ENCODE measurements at regions not wholly inside any gene's neighbourhood (a gene's known extent, or its start where the extent isn't known, plus 50 kb on each side); places are given as distances from the start of the nearest gene placed in this dataset.

DNA sequence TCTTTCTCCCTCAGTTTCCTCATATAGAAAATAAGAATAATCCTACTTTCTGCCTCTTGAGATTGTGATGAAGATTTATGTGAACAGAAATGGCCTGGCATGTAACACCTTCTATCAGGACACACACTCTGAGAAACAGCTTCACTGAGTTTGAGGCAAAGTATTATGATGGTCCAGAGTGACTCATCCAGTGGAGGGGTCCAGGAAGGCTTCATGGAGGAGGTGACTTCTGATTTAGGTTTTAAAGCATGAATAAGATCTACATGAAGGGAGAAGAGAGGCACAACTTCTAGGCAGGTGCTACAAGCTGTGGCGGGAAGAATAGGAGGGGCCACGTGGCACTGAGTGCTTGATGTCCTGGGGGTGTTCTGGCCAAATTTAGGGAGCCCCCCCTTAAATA is 124.4 kb upstream of the SDK2 start:
- DNase-seq: no peak
- WGBS, 2 donors: 90 to 93% methylated on average over 2 of the region's 2 CpGs

GRCh38 chr17:73769479-73769878 is 125.2 kb upstream of the SDK2 start:
- TF ChIP-seq, protein P1, sequence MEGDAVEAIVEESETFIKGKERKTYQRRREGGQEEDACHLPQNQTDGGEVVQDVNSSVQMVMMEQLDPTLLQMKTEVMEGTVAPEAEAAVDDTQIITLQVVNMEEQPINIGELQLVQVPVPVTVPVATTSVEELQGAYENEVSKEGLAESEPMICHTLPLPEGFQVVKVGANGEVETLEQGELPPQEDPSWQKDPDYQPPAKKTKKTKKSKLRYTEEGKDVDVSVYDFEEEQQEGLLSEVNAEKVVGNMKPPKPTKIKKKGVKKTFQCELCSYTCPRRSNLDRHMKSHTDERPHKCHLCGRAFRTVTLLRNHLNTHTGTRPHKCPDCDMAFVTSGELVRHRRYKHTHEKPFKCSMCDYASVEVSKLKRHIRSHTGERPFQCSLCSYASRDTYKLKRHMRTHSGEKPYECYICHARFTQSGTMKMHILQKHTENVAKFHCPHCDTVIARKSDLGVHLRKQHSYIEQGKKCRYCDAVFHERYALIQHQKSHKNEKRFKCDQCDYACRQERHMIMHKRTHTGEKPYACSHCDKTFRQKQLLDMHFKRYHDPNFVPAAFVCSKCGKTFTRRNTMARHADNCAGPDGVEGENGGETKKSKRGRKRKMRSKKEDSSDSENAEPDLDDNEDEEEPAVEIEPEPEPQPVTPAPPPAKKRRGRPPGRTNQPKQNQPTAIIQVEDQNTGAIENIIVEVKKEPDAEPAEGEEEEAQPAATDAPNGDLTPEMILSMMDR (IDR thresholded peaks at IDR 0.05): no peak
- Histone ChIP-seq H3K27me3 (no peaks in the 10 kb centered on the region), H3K4me3 (no peak overlapping the region), H3K9me3 (no peaks in the 10 kb centered on the region), H3K4me1 (peaks cover 15 to 46% (median 24%) of the 10 kb centered on the region in 9 donors), H3K36me3 (no peaks in the 10 kb centered on the region), H3K27ac (peak overlapping the region in 1 of 10 donors; percentile 15)
- DNase-seq (no peak), ATAC-seq (no peak)
- 82 to 89% methylated on average over 3 of the region's 3 CpGs for WGBS, 2 donors
- intact Hi-C loops (cut with DNase I): loop anchor here in 1 of 10 donors (5.0 kb wide), 1 partner anchor 122 kb away; no protein-coding TSS in a partner anchor

More for the DNA sequence above, 124.4 kb upstream of the SDK2 start:
- Histone ChIP-seq H3K9me3 (no peaks in the 10 kb centered on the region), H3K4me3 (no peak overlapping the region), H3K27me3 (no peaks in the 10 kb centered on the region), H3K36me3 (no peaks in the 10 kb centered on the region), H3K27ac (no peak overlapping the region), H3K4me1 (peaks cover 15 to 46% (median 24%) of the 10 kb centered on the region in 9 donors)
- TF ChIP-seq, protein P1 (IDR thresholded peaks at IDR 0.05): no peak
- intact Hi-C loops (cut with DNase I): loop anchor here in 1 of 10 donors (5.0 kb wide), 1 partner anchor 121 kb away; no protein-coding TSS in a partner anchor
- ATAC-seq: no peak

GRCh38 chr17:73770115-73770848 is 126.0 kb upstream of the SDK2 start:
- WGBS, 2 donors: 28 to 29% methylated on average over 12 of the region's 12 CpGs
- DNase-seq: peak; percentile 84 to 92

GRCh38 chr17:73770849-73771229 is 126.6 kb upstream of the SDK2 start:
- peak in 4 of 8 donors; percentile 3 to 18 (median 5) for ATAC-seq
- 17 to 22% methylated on average over 6 of the region's 6 CpGs for WGBS, 2 donors

More at GRCh38 chr17:73770115-73770848, 126.0 kb upstream of the SDK2 start:
- intact Hi-C loops (cut with DNase I): loop anchor here in 1 of 10 donors (5.0 kb wide), 1 partner anchor 53 kb away; no protein-coding TSS in a partner anchor
- peaks cover 15 to 46% (median 24%) of the 10 kb centered on the region in 9 donors for H3K4me1 ChIP-seq
- no peaks in the 10 kb centered on the region for H3K27me3 ChIP-seq
- peak overlapping the region in 6 of 10 donors; percentile 15 to 72 (median 50) for H3K27ac ChIP-seq
- H3K9me3 ChIP-seq: no peaks in the 10 kb centered on the region
- no peak overlapping the region for H3K4me3 ChIP-seq
- TF ChIP-seq, protein P1 (IDR thresholded peaks at IDR 0.05): no peak
- ATAC-seq: peak; percentile 86 to 96 (median 94)
- H3K36me3 ChIP-seq: no peaks in the 10 kb centered on the region

More at GRCh38 chr17:73770849-73771229, 126.6 kb upstream of the SDK2 start:
- peak overlapping the region in 5 of 10 donors; percentile 41 to 72 (median 52) for H3K27ac ChIP-seq
- H3K27me3 ChIP-seq: peaks cover 0 to under 1% (median 0%) of the 10 kb centered on the region in 7 donors
- intact Hi-C loops (cut with DNase I): loop anchor here in 1 of 10 donors (5.0 kb wide), 1 partner anchor 54 kb away; no protein-coding TSS in a partner anchor
- no peak overlapping the region for H3K4me3 ChIP-seq
- H3K4me1 ChIP-seq: peaks cover 15 to 46% (median 24%) of the 10 kb centered on the region in 9 donors
- DNase-seq: no peak
- peaks cover 0 to under 1% (median 0%) of the 10 kb centered on the region in 11 donors for H3K9me3 ChIP-seq
- TF ChIP-seq, protein P1 (IDR thresholded peaks at IDR 0.05): no peak
- H3K36me3 ChIP-seq: no peaks in the 10 kb centered on the region
